Muscle of back (tissue), 3 donors: ENCODE measurements at regions not wholly inside any gene's neighbourhood (a gene's known extent, or its start where the extent isn't known, plus 50 kb on each side); places are given as distances from the start of the nearest gene placed in this dataset.
"Not testable (repeated sequence)": the region's sequence is repeated elsewhere in the genome, so short reads cannot be mapped to it uniquely, and the experiment has no call there.

Experiments
- DNase-seq, 3 donors: peaks; one replicate each; pipeline versions ENCODE4 v3.0.0 to v3.0.0-alpha.2; 2013

DNA sequence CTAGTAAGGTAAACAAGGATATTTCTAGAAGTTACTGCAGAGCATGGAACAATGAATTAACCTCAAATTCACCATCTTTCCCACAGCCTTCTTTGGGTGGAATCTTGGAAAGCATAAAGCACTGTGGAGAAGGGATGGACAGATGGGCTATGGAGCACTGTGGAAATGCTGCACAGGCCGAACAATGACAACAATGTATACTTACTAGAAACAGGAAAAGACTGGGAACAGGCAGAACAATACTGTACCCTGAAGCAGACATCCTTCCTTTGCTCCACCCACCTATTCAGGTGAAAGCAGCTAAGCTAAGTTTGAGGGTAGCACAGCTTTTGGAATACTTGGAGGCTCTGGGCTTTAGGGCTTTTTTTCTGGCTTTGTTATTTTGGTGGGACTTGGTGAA lies 250.6 kb upstream of the KLF8 start:
- DNase-seq: no peak

GRCh38 chrX:55996649-55997048 lies 235.5 kb upstream of the KLF8 start:
- DNase-seq: no peak

GRCh38 chrX:56000174-56000573 lies 232.0 kb upstream of the KLF8 start:
- peak; percentile 2 to 37 (median 18) for DNase-seq

DNA sequence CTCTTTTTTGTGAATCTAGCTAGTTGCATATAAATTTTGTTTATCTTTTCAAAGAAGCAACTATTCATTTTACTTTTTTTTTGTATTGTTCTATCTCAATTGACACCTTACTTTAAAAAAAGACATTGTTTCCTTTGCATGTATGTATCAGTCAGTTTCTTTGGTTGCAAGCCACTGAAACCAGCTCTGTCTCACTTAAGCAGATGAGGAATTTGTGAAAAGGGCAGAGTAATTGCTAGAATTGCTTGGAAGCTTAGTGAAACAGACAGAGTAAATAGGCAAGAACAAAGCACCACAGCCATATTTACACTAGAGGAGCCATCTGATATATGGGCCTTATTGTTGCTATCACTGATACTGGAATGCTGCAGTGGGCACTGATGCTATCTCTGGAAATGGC lies 231.4 kb upstream of the KLF8 start:
- DNase-seq: no peak

DNA sequence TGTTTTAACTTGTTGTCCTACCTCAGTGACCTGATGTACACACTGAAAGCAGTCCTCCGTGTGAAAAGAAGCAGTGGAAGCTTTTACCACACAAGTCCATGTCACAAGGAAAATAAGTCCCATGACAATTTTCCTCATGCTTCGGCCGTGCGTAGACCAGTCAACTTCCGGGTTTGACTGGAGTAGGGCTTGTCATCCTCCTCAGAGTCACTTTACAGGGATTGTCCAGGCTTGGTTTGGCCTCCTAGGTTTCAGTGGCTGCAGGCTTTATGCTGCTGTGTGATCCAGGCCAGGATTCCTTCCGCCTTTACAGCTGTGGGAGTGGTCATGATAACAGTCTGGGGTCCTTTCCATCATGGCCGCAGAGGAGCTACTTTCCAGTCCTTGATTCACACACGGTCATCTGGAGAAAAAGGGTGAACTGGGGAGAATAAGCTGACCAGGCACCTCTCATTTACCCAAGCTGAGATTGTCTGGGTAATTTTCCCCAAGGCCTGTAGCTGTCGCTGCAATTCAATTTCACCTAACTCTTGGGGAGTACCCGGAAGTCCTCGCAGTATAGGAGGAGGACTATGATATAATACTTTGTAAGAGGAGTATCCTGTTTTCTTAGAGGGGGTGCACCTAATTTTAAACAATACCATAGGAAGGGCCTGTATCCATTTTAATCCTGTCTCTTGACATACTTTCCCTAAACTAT lies 206.1 kb upstream of the KLF8 start:
- DNase-seq: no peak

DNA sequence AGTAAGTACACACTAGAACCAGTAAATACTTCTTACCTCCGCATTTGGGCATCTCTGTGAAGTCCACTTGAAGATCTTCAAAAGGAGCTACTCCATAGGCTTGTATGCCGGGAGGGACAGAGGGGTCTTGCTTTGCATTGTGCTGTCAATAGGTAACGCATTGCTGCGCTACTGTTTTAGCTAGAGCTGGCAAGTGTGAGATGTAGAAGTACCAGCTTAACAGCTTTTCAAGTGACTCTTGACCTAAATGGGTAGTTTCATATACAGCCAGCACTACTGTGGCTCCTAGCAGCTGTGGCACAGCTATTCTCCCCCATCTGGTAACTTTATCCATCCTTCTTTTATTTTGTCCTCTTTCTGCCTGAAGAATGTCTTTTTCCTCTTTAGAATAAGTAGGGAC lies 205.3 kb upstream of the KLF8 start:
- DNase-seq: no peak

DNA sequence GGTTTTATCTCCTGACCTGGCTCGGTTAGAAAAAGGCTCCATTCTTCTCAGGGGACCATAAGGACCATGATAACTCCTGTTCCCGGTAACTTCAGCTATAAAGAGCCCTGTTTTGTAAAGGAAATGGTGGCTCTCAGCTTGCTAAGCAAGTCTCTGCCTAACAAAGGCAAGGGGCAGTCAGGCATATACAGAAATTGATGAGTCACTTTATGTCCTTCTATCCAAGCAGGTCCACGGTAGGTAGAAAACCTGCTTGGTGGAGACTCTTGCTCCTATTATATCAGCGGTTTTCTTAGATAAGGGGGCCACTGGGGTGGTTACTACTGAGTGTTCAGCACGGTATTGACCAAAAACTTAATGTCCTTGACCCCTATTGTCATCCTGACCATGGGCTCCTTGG lies 203.0 kb upstream of the KLF8 start:
- DNase-seq: no peak

- DNase-seq: no peak
Observed at GRCh38 chrX:56029691-56030090, 202.5 kb upstream of the KLF8 start.

DNA sequence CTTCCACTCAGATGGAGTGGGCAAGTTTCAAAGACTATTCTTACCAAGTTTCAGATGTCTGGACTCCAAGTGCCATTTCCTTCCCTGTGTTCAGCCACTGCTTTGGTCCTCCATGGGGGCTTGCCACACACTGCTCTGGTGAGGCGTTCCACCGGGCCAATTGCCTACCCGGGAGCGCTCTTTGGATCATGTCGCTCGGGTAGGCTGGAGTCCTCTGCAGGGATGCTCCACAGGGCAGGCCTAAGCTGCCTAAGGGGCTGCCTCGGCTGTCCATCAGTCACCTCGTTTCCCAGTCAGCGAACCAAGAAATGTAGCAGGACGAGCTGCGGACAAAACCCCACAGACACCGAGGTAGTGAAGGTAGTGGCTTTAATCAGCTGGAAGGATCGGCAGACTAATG lies 200.7 kb upstream of the KLF8 start:
- DNase-seq: no peak

DNA sequence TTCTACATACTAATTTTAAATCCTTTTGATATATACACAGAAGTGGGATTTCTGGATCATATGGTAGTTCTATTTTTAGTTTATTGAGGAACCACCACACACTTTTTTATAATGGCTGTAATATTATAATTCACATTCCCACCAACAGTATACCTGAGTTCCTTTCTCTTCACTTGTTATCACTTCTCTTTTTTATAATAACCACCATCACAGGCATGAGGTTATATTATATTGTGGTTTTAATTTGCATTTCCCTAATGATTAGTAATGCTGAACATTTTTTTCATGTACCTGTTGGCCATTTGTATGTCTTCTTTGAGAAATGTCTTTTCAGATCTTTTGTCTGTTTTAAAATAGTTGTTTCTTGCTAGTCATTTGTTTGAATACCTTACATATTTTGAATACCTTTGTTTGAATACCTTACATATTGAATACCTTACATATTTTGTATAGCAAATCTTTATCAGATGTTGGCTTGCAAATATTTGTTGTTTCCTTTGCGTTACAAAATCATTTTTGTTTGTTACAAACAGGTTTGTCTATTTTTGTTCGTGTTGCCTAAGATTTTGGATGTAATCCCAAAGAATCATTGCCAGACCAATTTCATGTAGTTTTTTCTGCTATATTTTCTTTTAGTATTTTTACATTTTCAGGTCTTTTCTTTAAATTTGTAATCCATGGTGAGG lies 198.5 kb upstream of the KLF8 start:
- DNase-seq: no peak

GRCh38 chrX:56052673-56053330 lies 179.4 kb upstream of the KLF8 start:
- DNase-seq: not testable (repeated sequence)

DNA sequence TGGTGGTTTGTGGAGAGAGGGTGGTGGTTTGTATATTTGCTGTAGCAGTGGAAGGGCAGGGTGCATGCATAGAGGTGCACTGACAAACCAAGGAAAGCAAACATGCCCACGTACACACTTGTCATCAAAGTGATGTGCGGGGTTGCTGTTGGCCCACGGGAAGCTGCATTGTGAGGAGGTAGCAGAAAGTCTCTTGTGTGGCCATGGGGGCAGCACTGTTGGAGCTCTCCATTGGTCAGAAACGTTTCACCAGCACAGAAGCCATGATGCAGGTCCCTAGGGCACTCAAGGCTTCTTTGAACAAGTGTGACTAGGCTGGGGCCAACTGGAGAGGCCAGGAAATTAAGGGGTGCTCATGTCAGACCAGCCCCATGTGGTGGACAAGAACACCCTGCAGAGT lies 174.8 kb upstream of the KLF8 start:
- DNase-seq: no peak

- DNase-seq: no peak
Observed at GRCh38 chrX:56066016-56066415, 166.1 kb upstream of the KLF8 start.

- DNase-seq: no peak
Observed at GRCh38 chrX:56068274-56068758, 163.8 kb upstream of the KLF8 start.

- DNase-seq: no peak
Observed at GRCh38 chrX:56069299-56069931, 162.7 kb upstream of the KLF8 start.

- DNase-seq: no peak
Observed at GRCh38 chrX:56089376-56089775, 142.8 kb upstream of the KLF8 start.

DNA sequence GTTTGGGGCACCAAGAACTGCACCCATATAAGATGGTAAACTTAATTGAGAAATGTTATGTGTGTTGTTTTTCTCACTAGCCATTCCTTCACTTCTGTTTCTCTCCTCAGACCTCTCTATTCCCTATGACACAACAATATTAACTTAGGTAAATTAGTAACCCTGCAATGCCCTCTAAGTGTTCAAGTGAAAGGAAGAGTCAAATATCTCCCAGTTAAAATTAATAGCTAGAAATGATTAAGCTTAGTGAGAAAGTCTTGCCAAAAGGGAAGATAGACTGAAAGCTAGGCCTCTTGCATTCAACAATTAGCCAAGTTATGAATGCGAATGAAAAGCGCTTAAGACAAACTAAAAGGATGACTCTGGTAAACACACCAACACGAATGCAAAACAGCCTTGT lies 132.9 kb upstream of the KLF8 start:
- DNase-seq: no peak

- DNase-seq: no peak
Observed at GRCh38 chrX:56107320-56107719, 124.8 kb upstream of the KLF8 start.

DNA sequence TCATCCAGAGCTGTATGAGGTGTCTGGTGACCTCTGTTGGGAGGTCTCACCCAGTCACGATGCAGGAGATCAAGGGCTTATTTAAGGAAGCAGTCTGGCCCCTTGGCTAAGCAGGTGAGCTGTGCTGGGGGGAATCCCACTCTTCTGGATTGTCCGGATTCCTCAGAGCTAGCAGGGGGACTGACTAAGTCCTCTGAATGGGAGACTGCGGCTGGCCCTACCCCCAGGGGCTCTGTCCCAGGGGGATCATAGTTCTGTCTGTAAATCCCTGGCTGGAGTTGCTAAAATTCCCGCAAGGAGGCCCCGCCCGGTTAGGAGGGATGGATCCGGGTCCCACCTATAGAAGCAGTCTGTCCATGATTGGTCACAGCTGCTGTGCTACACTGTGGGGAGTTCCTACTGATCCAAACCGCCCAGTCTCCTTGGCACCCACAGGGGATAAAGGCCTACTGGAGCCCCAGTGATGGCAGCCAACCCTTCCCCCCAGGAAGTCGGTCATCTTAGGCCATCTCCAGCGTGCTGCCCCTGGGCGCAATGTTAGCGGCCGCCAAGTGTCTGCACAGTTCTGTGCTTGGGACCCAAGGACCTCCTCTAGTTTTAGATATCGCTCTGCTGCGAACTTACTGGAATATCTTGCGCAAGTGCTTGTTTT lies 118.2 kb upstream of the KLF8 start:
- DNase-seq: no peak

DNA sequence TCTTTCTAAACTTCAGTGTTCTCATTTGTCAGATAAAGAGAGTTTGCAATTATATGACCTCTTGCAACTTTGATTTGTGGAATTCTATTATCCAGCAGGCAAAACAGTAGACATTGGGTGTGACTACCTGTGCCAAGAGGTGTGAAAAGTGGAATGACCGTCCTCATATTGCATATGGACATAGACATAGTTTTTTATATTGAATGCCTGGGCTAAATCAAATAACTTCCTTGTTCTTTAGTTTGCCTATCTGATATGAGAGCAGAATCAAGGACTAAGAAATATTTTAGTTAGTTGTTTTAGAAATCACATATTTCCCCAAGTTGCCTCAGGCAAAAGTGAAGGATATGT lies 117.7 kb upstream of the KLF8 start:
- no peak for DNase-seq

GRCh38 chrX:56120242-56120641 lies 111.9 kb upstream of the KLF8 start:
- DNase-seq: no peak

DNA sequence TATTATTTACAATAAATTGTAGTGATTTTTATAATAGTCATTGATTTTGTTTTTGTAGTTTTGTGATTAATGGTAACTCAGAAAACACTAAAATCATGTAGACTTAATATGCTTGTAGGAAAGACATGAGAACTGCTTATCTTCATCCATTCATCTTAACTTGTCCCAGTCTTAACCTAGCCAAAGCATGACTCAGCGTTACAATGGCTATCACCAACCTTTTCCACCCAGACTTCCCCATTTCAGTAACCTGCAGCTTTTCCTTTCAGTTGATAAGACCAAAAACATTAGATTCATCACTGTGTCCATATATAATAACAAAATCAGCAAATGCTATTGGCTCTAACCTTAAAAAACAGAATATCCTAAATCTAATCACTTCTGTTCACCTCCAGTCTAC lies 106.2 kb upstream of the KLF8 start:
- DNase-seq: no peak
